ENCODE measurements at regions not wholly inside any gene's neighbourhood (a gene's known extent, or its start where the extent isn't known, plus 50 kb on each side); places are given as distances from the start of the nearest gene placed in this dataset.

GRCh38 chr2:84212611-84213314 lies 246.3 kb downstream of the SUCLG1 start:
- TF ChIP-seq EZH2phosphoT487 (IDR thresholded peaks at IDR 0.05; ENCODE audit: low read depth, severe bottlenecking, unreplicated experiment) (no peak), CTCF (IDR thresholded peaks at IDR 0.05; ENCODE audit: poor library complexity) (no peak), EZH2 (IDR thresholded peaks at IDR 0.05; ENCODE audit: borderline replicate concordance) (no peak)
